Fibroblast of villous mesenchyme (primary cell): ENCODE measurements at regions not wholly inside any gene's neighbourhood (a gene's known extent, or its start where the extent isn't known, plus 50 kb on each side); places are given as distances from the start of the nearest gene placed in this dataset.
A peak's percentile ranks its signal among the peaks of the same experiment; 100 is the strongest.

Experiments used
- DNase-seq: peaks from one replicate; pipeline ENCODE4 v3.0.0-alpha.2; 2010; ENCODE audit warnings: low read depth
- H3K4me3 ChIP-seq: 2 replicates; pipeline ENCODE4 v1.5.1; 2011; ENCODE audit warnings: low read depth, mild to moderate bottlenecking, low read length
- CTCF ChIP-seq: IDR thresholded peaks from 2 replicates; pipeline ENCODE4 v1.5.1; 2012; ENCODE audit warnings: low read depth, mild to moderate bottlenecking, low read length; ENCODE audit not compliant: insufficient read depth

DNA sequence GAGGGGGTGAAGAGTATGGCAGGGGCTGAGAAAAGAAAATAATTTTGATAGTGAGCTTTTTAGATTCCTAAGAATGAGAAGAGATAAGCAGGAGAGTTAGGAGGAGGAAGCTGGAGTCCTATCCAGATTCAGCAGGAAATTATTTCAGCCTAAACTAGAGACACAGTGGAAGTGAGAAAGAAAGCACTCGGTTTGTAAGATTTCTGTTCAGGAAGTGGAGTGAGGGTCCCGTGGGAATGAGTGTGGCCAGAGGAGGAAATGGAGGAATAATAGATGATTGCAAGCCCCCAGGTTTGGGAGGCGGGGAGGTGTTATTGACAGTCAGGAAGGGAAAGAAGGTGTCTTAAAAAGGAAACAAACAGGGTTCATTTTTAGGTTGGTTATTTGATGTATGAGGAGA, 84.8 kb upstream of the NRP1 start:
- no peak for TF ChIP-seq CTCF

DNA sequence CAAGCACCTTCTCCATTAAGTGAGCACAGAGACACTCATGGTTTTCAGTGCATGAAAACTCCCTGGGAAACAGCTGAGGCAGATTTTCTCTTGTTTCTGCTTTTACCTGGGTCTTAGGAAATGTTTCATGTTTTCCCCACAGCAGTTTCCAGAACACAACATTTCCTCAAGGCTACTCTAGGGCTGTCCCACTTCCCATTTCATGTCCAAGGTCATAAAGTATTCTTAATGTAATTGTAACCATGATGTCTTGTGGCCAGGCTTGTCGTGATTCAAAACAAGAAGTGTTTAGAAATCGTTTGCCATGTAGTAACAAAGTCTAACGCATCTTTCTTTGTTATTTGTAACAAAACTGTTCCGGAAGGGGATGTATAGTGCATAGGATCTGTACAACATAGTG, 83.8 kb upstream of the NRP1 start:
- TF ChIP-seq CTCF: no peak
- no peak for DNase-seq

More for the DNA sequence above, 84.8 kb upstream of the NRP1 start:
- H3K4me3 ChIP-seq: no peak overlapping the region
- no peak for DNase-seq

GRCh38 chr10:33416691-33417090, 82.2 kb upstream of the NRP1 start:
- no peak for DNase-seq
- H3K4me3 ChIP-seq: no peak overlapping the region
- TF ChIP-seq CTCF: no peak

More for the DNA sequence above, 83.8 kb upstream of the NRP1 start:
- H3K4me3 ChIP-seq: no peak overlapping the region

GRCh38 chr10:33416209-33416608, 81.7 kb upstream of the NRP1 start:
- TF ChIP-seq CTCF: no peak
- DNase-seq: no peak
- H3K4me3 ChIP-seq: no peak overlapping the region

- H3K4me3 ChIP-seq: no peak overlapping the region
- DNase-seq: no peak
- no peak for TF ChIP-seq CTCF
These were observed 80.4 kb upstream of the NRP1 start for GRCh38 chr10:33414841-33415240.

DNA sequence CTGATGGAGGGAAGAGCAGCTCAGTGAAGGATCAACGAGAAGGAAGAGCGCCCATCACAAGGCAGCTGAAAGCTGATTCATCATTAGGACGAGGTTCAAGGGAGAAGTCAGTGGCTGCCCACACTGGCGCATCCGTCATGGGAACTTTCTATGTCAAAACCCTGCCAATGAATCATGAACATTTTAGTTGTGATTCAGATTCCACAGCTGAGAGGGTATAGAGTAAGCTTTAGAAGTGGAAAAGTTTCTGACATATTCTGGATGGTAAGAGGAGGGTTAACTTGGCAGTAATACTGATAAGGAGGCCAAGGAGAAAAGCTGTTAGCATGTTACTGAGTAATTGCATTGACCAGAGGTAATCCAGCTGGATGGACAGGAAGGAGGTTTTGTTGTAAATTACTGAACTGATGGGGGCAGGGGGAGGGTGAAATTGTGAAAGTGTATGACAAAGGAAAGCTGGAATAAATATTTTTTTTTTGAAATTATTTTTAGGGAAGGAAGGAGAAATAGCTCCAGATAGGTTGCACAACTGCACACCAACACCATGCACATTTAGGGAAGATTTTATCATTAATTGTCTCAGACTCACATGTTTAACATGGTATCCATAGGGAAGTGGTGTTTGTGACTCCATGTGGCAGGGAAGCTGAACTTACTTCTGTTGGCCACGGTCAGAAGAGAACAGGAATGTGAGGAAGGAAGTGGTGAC, 78.3 kb upstream of the NRP1 start:
- no peak for TF ChIP-seq CTCF
- H3K4me3 ChIP-seq: no peak overlapping the region
- DNase-seq: peak; percentile 84

DNA sequence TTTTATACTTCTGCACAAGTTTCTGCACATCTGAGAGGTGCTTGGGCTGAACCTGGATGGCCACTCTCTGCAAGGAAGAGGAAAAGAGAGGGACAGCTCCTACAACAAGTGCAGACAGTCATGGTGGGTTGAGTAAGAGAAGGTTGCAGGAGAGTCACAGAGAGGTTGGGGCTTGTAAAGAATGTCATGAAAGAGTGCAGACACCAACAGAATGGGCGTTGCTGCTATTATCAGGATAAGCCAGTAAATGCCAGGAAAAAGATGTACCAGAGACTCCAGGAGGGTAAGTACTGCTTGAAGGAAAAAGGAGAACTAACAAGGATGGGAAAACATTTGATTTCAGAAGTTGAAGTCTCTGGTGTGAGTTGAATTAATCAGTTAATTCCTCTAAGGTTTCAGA, 77.8 kb upstream of the NRP1 start:
- no peak for DNase-seq
- TF ChIP-seq CTCF: no peak
- no peak overlapping the region for H3K4me3 ChIP-seq
